Brain microvascular endothelial cell (primary cell): ENCODE measurements at regions not wholly inside any gene's neighbourhood (a gene's known extent, or its start where the extent isn't known, plus 50 kb on each side); places are given as distances from the start of the nearest gene placed in this dataset.

Experiments used
- DNase-seq: peaks from one replicate; pipeline ENCODE4 v3.0.0-alpha.2; 2020
- H3K27ac ChIP-seq: fragments of 250-450 bp; sonication (Bioruptor Pico); 2 replicates; pipeline ENCODE4 v1.5.1; 2020; ENCODE audit warnings: mild to moderate bottlenecking, moderate library complexity
- H3K27me3 ChIP-seq: fragments of 250-450 bp; sonication (Bioruptor Pico); replicated peaks from 2 replicates; pipeline ENCODE4 v1.5.1; 2020; ENCODE audit warnings: mild to moderate bottlenecking
- H3K36me3 ChIP-seq: fragments of 250-450 bp; sonication (Bioruptor Pico); replicated peaks from 2 replicates; pipeline ENCODE4 v1.5.1; 2020; ENCODE audit warnings: mild to moderate bottlenecking
- H3K4me3 ChIP-seq: 2 replicates; pipeline ENCODE4 v1.5.1; 2011; ENCODE audit warnings: low read depth, mild to moderate bottlenecking, control low read depth, low read length, moderate library complexity
- in situ Hi-C: cut with HindIII; loops from 2 replicates; pipeline ENCODE4 v1.10.0; 2017; ENCODE audit warnings: low sequenced_read_pairs, low pct_ligation_motif_present
- TF ChIP-seq, protein P1 (sequence below): IDR thresholded peaks from 2 replicates; pipeline ENCODE4 v1.5.1; 2011; ENCODE audit warnings: low read depth, mild to moderate bottlenecking, moderate library complexity, low read length, control low read depth, inconsistent platforms; ENCODE audit errors: missing control alignments

DNA sequence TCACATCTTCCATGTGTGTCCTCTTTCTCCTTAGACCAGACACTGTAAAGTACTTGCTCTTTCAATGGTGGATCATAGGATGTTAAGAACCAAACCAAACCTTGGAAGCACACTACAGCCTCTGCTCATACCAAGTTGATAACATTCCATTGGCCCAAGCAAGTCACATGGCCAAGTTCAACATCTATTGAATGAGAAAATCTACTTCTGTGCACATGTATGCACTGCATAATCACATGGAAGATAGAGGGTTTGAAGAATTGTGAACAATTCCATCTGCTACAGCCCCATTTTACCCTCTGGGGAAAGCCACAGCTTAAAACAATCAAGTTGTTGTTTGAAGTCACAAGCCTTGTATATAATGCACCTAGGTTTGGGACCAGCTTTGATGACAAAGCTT lies 68.2 kb downstream of the MFAP3 start:
- no peak for DNase-seq
- Histone ChIP-seq H3K27me3 (no peaks in the 10 kb centered on the region), H3K36me3 (no peaks in the 10 kb centered on the region), H3K27ac (no peak overlapping the region), H3K4me3 (no peak overlapping the region)
- in situ Hi-C loops: no loop called here
- TF ChIP-seq, protein P1, sequence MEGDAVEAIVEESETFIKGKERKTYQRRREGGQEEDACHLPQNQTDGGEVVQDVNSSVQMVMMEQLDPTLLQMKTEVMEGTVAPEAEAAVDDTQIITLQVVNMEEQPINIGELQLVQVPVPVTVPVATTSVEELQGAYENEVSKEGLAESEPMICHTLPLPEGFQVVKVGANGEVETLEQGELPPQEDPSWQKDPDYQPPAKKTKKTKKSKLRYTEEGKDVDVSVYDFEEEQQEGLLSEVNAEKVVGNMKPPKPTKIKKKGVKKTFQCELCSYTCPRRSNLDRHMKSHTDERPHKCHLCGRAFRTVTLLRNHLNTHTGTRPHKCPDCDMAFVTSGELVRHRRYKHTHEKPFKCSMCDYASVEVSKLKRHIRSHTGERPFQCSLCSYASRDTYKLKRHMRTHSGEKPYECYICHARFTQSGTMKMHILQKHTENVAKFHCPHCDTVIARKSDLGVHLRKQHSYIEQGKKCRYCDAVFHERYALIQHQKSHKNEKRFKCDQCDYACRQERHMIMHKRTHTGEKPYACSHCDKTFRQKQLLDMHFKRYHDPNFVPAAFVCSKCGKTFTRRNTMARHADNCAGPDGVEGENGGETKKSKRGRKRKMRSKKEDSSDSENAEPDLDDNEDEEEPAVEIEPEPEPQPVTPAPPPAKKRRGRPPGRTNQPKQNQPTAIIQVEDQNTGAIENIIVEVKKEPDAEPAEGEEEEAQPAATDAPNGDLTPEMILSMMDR: no peak

DNA sequence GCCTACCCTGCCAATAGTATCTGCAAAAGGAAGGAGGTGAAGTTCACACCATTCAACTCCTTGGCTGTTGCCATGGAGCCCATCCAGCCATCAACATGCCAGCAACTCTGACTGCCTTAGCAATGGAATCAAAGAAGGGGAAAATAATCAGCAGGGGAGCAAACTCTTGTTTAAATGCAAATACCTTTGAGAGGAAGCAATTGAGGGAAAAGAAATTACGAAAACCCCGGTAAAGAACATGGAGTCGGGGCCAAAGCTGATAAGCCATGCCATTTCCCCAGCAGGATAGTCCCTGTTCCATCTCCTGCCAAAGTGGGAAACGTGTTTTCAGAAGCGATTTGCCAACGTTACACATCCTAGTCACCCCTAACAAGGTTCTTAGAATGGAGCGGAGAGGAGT lies 69.0 kb downstream of the MFAP3 start:
- Histone ChIP-seq H3K36me3 (no peaks in the 10 kb centered on the region), H3K4me3 (no peak overlapping the region), H3K27ac (no peak overlapping the region), H3K27me3 (no peaks in the 10 kb centered on the region)
- TF ChIP-seq, protein P1: no peak
- DNase-seq: no peak
- in situ Hi-C loops: no loop called here

DNA sequence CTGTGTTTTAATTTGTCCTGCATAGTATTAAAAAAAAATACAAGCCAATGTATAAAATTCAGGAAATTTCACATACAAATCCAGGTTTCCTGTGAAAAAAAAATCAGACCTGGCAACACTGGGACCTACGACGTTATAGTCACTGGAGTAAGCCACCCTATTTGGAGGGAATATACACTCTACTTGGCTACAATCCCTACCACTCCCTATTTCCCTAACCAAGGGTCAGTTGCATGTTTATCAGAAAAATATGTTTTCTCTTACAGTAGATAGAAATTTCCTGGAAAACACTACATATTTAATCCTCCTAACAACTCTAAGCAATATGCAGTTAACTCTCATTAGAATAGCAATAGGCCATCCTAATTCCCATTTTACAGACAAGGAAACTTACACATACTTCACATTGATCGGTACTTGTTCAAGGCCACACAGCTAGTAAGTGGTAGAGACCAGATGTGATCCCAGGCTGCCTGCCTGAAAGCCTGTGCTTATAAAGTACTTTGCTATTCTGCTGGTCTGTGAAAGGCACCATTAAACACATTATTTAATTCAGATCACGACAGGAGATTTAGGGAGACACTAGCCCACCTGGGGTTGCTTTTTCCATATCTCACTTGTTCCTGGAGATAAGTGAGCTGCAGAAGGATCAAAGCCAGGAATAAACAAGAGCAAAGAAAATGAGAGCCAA lies 70.8 kb downstream of the MFAP3 start:
- H3K4me3 ChIP-seq: no peak overlapping the region
- DNase-seq: no peak
- H3K36me3 ChIP-seq: no peaks in the 10 kb centered on the region
- H3K27me3 ChIP-seq: no peaks in the 10 kb centered on the region
- no peak overlapping the region for H3K27ac ChIP-seq
- in situ Hi-C loops: no loop called here
- TF ChIP-seq, protein P1: no peak

DNA sequence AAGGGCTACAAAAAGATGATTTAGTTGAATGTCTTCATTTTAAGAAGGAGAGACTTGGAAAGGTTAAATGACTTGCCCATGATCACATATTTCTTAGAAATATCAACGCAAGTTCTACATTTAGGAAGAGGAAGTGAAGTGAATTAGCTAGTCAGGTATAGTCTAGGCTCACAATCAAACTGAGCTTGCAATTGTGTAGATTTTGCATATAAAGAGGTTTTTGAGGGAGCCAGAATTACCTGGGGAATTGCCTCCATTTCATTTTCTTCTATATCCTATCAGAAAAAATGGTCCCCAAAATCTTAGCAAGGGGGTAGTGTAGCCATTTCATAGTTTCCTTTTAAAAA lies 71.3 kb downstream of the MFAP3 start:
- H3K27ac ChIP-seq: no peak overlapping the region
- no peaks in the 10 kb centered on the region for H3K36me3 ChIP-seq
- no peak for DNase-seq
- TF ChIP-seq, protein P1: no peak
- H3K27me3 ChIP-seq: no peaks in the 10 kb centered on the region
- in situ Hi-C loops: no loop called here
- H3K4me3 ChIP-seq: no peak overlapping the region

DNA sequence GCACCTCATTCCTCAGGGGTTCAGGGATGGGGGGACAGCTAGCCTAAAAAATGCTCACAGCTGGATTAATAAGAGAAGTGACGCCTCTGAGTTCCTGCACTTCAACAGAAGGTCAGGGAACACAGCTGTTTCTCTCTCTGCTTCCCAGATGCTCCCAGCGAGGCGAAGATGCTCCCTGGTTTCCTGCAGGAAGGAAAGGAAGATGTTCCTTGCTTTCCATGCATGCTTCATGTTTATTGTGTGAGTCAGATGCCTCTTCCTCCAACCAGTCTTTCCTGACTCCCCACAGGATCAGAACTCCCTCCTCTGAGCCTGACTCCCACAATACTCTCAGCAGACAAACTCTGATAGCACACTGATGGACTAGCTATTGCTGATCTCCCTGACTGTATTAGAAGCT lies 71.9 kb downstream of the MFAP3 start:
- Histone ChIP-seq H3K27me3 (no peaks in the 10 kb centered on the region), H3K4me3 (no peak overlapping the region), H3K36me3 (no peaks in the 10 kb centered on the region), H3K27ac (no peak overlapping the region)
- in situ Hi-C loops: no loop called here
- TF ChIP-seq, protein P1: no peak
- DNase-seq: peak; percentile 20

DNA sequence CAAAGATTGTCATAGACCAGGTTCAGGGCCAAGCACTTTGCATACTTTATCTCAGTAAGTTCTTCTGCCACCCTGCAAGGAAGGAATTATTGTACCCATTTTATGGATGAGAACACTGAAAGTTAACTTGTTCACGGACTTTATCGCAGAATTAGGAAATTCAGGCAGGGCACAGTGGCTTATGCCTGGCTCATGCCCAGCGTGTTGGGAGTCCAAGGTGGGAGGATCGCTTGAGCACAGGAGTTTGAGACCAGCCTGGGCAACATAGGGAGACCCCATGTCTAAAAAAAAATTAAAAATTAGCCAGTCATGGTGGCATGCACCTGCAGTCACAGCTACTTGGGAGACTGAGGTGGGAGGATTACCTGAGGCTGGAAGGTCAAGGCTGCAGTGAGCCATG lies 72.4 kb downstream of the MFAP3 start:
- in situ Hi-C loops: no loop called here
- Histone ChIP-seq H3K27me3 (no peaks in the 10 kb centered on the region), H3K4me3 (no peak overlapping the region), H3K27ac (no peak overlapping the region), H3K36me3 (no peaks in the 10 kb centered on the region)
- TF ChIP-seq, protein P1: no peak
- DNase-seq: no peak
